OCI-LY1 (cell line): ENCODE measurements at regions not wholly inside any gene's neighbourhood (a gene's known extent, or its start where the extent isn't known, plus 50 kb on each side); places are given as distances from the start of the nearest gene placed in this dataset.

ENCODE experiments used
- H2AFZ ChIP-seq: fragments of 200-600 bp; sonication (generic), shearing (Covaris generic); 2 replicates; pipeline ENCODE4 v1.6.0; 2014; ENCODE audit warnings: antibody characterized with exemption, mild to moderate bottlenecking, low read length
- H3F3A ChIP-seq: fragments of 200-600 bp; sonication (generic), shearing (Covaris generic); 2 replicates; pipeline ENCODE4 v1.6.0; 2014; ENCODE audit warnings: mild to moderate bottlenecking, antibody characterized with exemption, low read length, moderate library complexity; ENCODE audit not compliant: insufficient read depth
- H3K27ac ChIP-seq: fragments of 200-600 bp; sonication (generic); 2 replicates; pipeline ENCODE4 v1.5.1; 2014; ENCODE audit warnings: low read length, mixed run types, mild to moderate bottlenecking, low read depth; ENCODE audit not compliant: poor library complexity, severe bottlenecking
- H3K27me3 ChIP-seq: fragments of 200-600 bp; sonication (generic); 2 replicates; pipeline ENCODE4 v1.6.0; 2014; ENCODE audit warnings: antibody characterized with exemption, mild to moderate bottlenecking, low read length, moderate library complexity; ENCODE audit not compliant: insufficient read depth
- H3K36me3 ChIP-seq: fragments of 200-600 bp; sonication (generic); 2 replicates; pipeline ENCODE4 v1.6.1; 2014; ENCODE audit warnings: mild to moderate bottlenecking, antibody characterized with exemption, low read length, moderate library complexity, mixed read lengths; ENCODE audit not compliant: insufficient read depth
- H3K4me1 ChIP-seq: fragments of 200-600 bp; sonication (generic); 2 replicates; pipeline ENCODE4 v1.5.1; 2014; ENCODE audit warnings: mild to moderate bottlenecking, low read length, moderate library complexity; ENCODE audit not compliant: insufficient read depth, severe bottlenecking
- H3K4me2 ChIP-seq: fragments of 200-600 bp; sonication (generic), shearing (Covaris generic); 2 replicates; pipeline ENCODE4 v1.6.1; 2014; ENCODE audit warnings: low read length
- H3K4me3 ChIP-seq: fragments of 200-600 bp; sonication (generic); 2 replicates; pipeline ENCODE4 v1.5.1; 2014; ENCODE audit warnings: low read length, low read depth, mild to moderate bottlenecking, mixed read lengths; ENCODE audit not compliant: poor library complexity, severe bottlenecking
- H3K79me2 ChIP-seq: fragments of 200-600 bp; shearing (Covaris generic); 2 replicates; pipeline ENCODE4 v1.6.1; 2016; ENCODE audit warnings: mixed run types, low read length, mixed read lengths; ENCODE audit not compliant: insufficient read depth
- H3K9ac ChIP-seq: fragments of 200-600 bp; sonication (generic), shearing (Covaris generic); 2 replicates; pipeline ENCODE4 v1.6.1; 2014; ENCODE audit warnings: mild to moderate bottlenecking, low read length, mixed read lengths
- H3K9me2 ChIP-seq: fragments of 200-600 bp; sonication (generic), shearing (Covaris generic); 2 replicates; pipeline ENCODE4 v1.6.1; 2014; ENCODE audit warnings: low read depth, mild to moderate bottlenecking, low read length, mixed read lengths
- H3K9me3 ChIP-seq: fragments of 200-600 bp; shearing (Covaris generic); 2 replicates; pipeline ENCODE4 v1.6.1; 2014; ENCODE audit warnings: low read length, mixed read lengths
- H4K20me1 ChIP-seq: fragments of 200-600 bp; sonication (generic), shearing (Covaris generic); 2 replicates; pipeline ENCODE4 v1.6.0; 2016; ENCODE audit warnings: mild to moderate bottlenecking, low read length; ENCODE audit not compliant: insufficient read depth
- CTCF ChIP-seq: fragments of 200-600 bp; sonication (generic), shearing (Covaris generic); IDR thresholded peaks from 2 replicates; pipeline ENCODE4 v1.5.1; 2017; ENCODE audit warnings: mild to moderate bottlenecking, antibody characterized with exemption, low read length, moderate library complexity, mixed read lengths
- EZH2 ChIP-seq: fragments of 200-600 bp; sonication (generic), shearing (Covaris generic); IDR thresholded peaks from 2 replicates; pipeline ENCODE4 v1.8.0; 2017; ENCODE audit warnings: borderline replicate concordance, mixed run types, mild to moderate bottlenecking, antibody characterized with exemption, low read length, moderate library complexity, mixed read lengths

GRCh38 chr1:219041141-219041540 lies 132.5 kb upstream of the LYPLAL1 start:
- Histone ChIP-seq H3K4me2 (no peak overlapping the region), H3K27ac (no peak overlapping the region), H2AFZ (no peak overlapping the region), H3K79me2 (no peaks in the 10 kb centered on the region), H3F3A (no peaks in the 10 kb centered on the region), H3K9ac (no peak overlapping the region), H3K4me3 (no peak overlapping the region), H3K27me3 (no peaks in the 10 kb centered on the region), H3K4me1 (no peaks in the 10 kb centered on the region), H3K36me3 (no peaks in the 10 kb centered on the region), H3K9me3 (no peaks in the 10 kb centered on the region), H3K9me2 (no peaks in the 10 kb centered on the region), H4K20me1 (no peaks in the 10 kb centered on the region)
- TF ChIP-seq EZH2, result no peak
- no peak for TF ChIP-seq CTCF

GRCh38 chr1:219041818-219042217 lies 131.9 kb upstream of the LYPLAL1 start:
- no peaks in the 10 kb centered on the region for H3F3A ChIP-seq
- H3K9me2 ChIP-seq, result no peaks in the 10 kb centered on the region
- no peaks in the 10 kb centered on the region for H3K27me3 ChIP-seq
- H3K9ac ChIP-seq, result no peak overlapping the region
- no peaks in the 10 kb centered on the region for H3K9me3 ChIP-seq
- no peak overlapping the region for H3K4me2 ChIP-seq
- H3K4me1 ChIP-seq, result no peaks in the 10 kb centered on the region
- no peaks in the 10 kb centered on the region for H3K79me2 ChIP-seq
- TF ChIP-seq CTCF (no peak), EZH2 (no peak)
- no peak overlapping the region for H2AFZ ChIP-seq
- H3K27ac ChIP-seq, result no peak overlapping the region
- H4K20me1 ChIP-seq, result no peaks in the 10 kb centered on the region
- no peaks in the 10 kb centered on the region for H3K36me3 ChIP-seq
- no peak overlapping the region for H3K4me3 ChIP-seq

GRCh38 chr1:219042769-219043168 lies 130.9 kb upstream of the LYPLAL1 start:
- H3K9me2 ChIP-seq, result no peaks in the 10 kb centered on the region
- no peak overlapping the region for H3K27ac ChIP-seq
- no peak for TF ChIP-seq EZH2
- TF ChIP-seq CTCF, result no peak
- H3K4me2 ChIP-seq, result no peak overlapping the region
- H3K4me1 ChIP-seq, result no peaks in the 10 kb centered on the region
- no peaks in the 10 kb centered on the region for H3K9me3 ChIP-seq
- no peaks in the 10 kb centered on the region for H3K79me2 ChIP-seq
- no peaks in the 10 kb centered on the region for H3K27me3 ChIP-seq
- no peaks in the 10 kb centered on the region for H4K20me1 ChIP-seq
- no peaks in the 10 kb centered on the region for H3F3A ChIP-seq
- no peak overlapping the region for H2AFZ ChIP-seq
- no peak overlapping the region for H3K4me3 ChIP-seq
- no peaks in the 10 kb centered on the region for H3K36me3 ChIP-seq
- no peak overlapping the region for H3K9ac ChIP-seq
